Adrenal gland (tissue), 5 donors: ENCODE measurements at regions not wholly inside any gene's neighbourhood (a gene's known extent, or its start where the extent isn't known, plus 50 kb on each side); places are given as distances from the start of the nearest gene placed in this dataset.

Experiments
- CTCF ChIP-seq, 6 experiments: fragments of 450-650 bp in 4 of 6; fragments of 200-600 bp in 2 of 6; sonication (generic) in 1 of 6; IDR thresholded peaks; 1 replicate in 5 of 6; 2 replicates in 1 of 6; pipeline versions ENCODE4 v1.5.1 to v1.8.0; 2016 to 2021; ENCODE audit warnings: antibody characterized with exemption in 6 of 6, mild to moderate bottlenecking in 2 of 6, moderate library complexity in 1 of 6
- POLR2A ChIP-seq, 2 donors: fragments of 450-650 bp; IDR thresholded peaks; one replicate each; pipeline ENCODE4 v1.6.1; 2017; ENCODE audit warnings: antibody characterized with exemption in 2 of 2, mild to moderate bottlenecking in 2 of 2, moderate library complexity in 1 of 2
- donor health status: DM: no; HTN: no; CAD: no.

- no peak for TF ChIP-seq CTCF (IDR thresholded peaks at IDR 0.05)
- TF ChIP-seq POLR2A (IDR thresholded peaks at IDR 0.05): no peak
Measured at GRCh38 chrX:41031256-41031967, 53.8 kb upstream of the USP9X start.
